WERI-Rb-1 (cell line): ENCODE measurements at regions not wholly inside any gene's neighbourhood (a gene's known extent, or its start where the extent isn't known, plus 50 kb on each side); places are given as distances from the start of the nearest gene placed in this dataset.

ENCODE experiments used
- DNase-seq: peaks from one replicate; pipeline ENCODE4 v3.0.0-alpha.2; 2020
- H3K27ac ChIP-seq: fragments of 250-450 bp; sonication (Bioruptor Pico); 2 replicates; pipeline ENCODE4 v1.5.1; 2020; ENCODE audit warnings: mild to moderate bottlenecking, moderate library complexity
- H3K27me3 ChIP-seq: fragments of 250-450 bp; sonication (Bioruptor Pico); 2 replicates; pipeline ENCODE4 v1.5.1; 2021; ENCODE audit warnings: mild to moderate bottlenecking, low read depth, moderate library complexity; ENCODE audit not compliant: insufficient read depth, severe bottlenecking
- H3K36me3 ChIP-seq: fragments of 250-450 bp; sonication (Bioruptor Pico); 2 replicates; pipeline ENCODE4 v1.5.1; 2020; ENCODE audit warnings: mild to moderate bottlenecking, moderate library complexity
- H3K4me3 ChIP-seq: 2 replicates; pipeline ENCODE4 v1.5.1; 2011; ENCODE audit warnings: low read depth, mild to moderate bottlenecking, control low read depth, low read length
- H3K9me3 ChIP-seq: fragments of 250-450 bp; sonication (Bioruptor Pico); 2 replicates; pipeline ENCODE4 v1.5.1; 2021; ENCODE audit warnings: mild to moderate bottlenecking, moderate library complexity; ENCODE audit not compliant: severe bottlenecking
- CTCF ChIP-seq: IDR thresholded peaks from 2 replicates; pipeline ENCODE4 v1.5.1; 2011; ENCODE audit warnings: low read depth, mild to moderate bottlenecking, control low read depth, inconsistent platforms, low read length

GRCh38 chr11:81495699-81496292 lies 1237.9 kb downstream of the FAM181B start:
- no peak for DNase-seq
- no peaks in the 10 kb centered on the region for H3K9me3 ChIP-seq
- no peak overlapping the region for H3K27ac ChIP-seq
- no peaks in the 10 kb centered on the region for H3K36me3 ChIP-seq
- no peaks in the 10 kb centered on the region for H3K27me3 ChIP-seq
- TF ChIP-seq CTCF, result no peak
- no peak overlapping the region for H3K4me3 ChIP-seq

GRCh38 chr11:81494431-81494830 lies 1239.2 kb downstream of the FAM181B start:
- Histone ChIP-seq H3K27me3 (no peaks in the 10 kb centered on the region), H3K9me3 (no peaks in the 10 kb centered on the region), H3K27ac (no peak overlapping the region), H3K4me3 (no peak overlapping the region), H3K36me3 (no peaks in the 10 kb centered on the region)
- no peak for DNase-seq
- no peak for TF ChIP-seq CTCF

GRCh38 chr11:81492923-81493445 lies 1240.7 kb downstream of the FAM181B start:
- no peak for TF ChIP-seq CTCF
- H3K27ac ChIP-seq, result no peak overlapping the region
- no peak for DNase-seq

GRCh38 chr11:81487109-81487508 lies 1246.6 kb downstream of the FAM181B start:
- no peak for TF ChIP-seq CTCF
- no peak for DNase-seq
- Histone ChIP-seq H3K36me3 (no peaks in the 10 kb centered on the region), H3K27ac (no peak overlapping the region), H3K27me3 (no peaks in the 10 kb centered on the region), H3K9me3 (no peaks in the 10 kb centered on the region), H3K4me3 (no peak overlapping the region)

More at GRCh38 chr11:81492923-81493445, 1240.7 kb downstream of the FAM181B start:
- Histone ChIP-seq H3K36me3 (no peaks in the 10 kb centered on the region), H3K4me3 (no peak overlapping the region), H3K27me3 (no peaks in the 10 kb centered on the region), H3K9me3 (no peaks in the 10 kb centered on the region)

- no peak for TF ChIP-seq CTCF
- no peak overlapping the region for H3K4me3 ChIP-seq
- H3K36me3 ChIP-seq, result no peaks in the 10 kb centered on the region
- no peaks in the 10 kb centered on the region for H3K27me3 ChIP-seq
- H3K9me3 ChIP-seq, result no peaks in the 10 kb centered on the region
- no peak overlapping the region for H3K27ac ChIP-seq
- no peak for DNase-seq
Observed at GRCh38 chr11:81484196-81484595, 1249.5 kb downstream of the FAM181B start.

GRCh38 chr11:81477277-81477676 lies 1256.4 kb downstream of the FAM181B start:
- no peaks in the 10 kb centered on the region for H3K36me3 ChIP-seq
- H3K27me3 ChIP-seq, result no peaks in the 10 kb centered on the region
- TF ChIP-seq CTCF, result no peak
- no peaks in the 10 kb centered on the region for H3K9me3 ChIP-seq
- no peak overlapping the region for H3K27ac ChIP-seq
- H3K4me3 ChIP-seq, result no peak overlapping the region
- no peak for DNase-seq
